Progenitor cell of endocrine pancreas (in vitro differentiated cells): ENCODE measurements at regions not wholly inside any gene's neighbourhood (a gene's known extent, or its start where the extent isn't known, plus 50 kb on each side); places are given as distances from the start of the nearest gene placed in this dataset.

Experiments
- DNase-seq: peaks from one replicate; pipeline ENCODE4 v3.0.0; 2021; ENCODE audit warnings: low spot score; ENCODE audit not compliant: unreplicated experiment
- H3K27ac Mint-ChIP-seq: 2 replicates; pipeline ENCODE4 v1.8.0; 2021; ENCODE audit warnings: mild to moderate bottlenecking, moderate library complexity, mixed read lengths
- H3K27me3 Mint-ChIP-seq: 2 replicates; pipeline ENCODE4 v1.8.0; 2021; ENCODE audit warnings: mixed read lengths
- H3K36me3 Mint-ChIP-seq: 2 replicates; pipeline ENCODE4 v1.8.0; 2022; ENCODE audit warnings: mixed read lengths; ENCODE audit not compliant: insufficient read depth
- H3K4me1 Mint-ChIP-seq: 2 replicates; pipeline ENCODE4 v1.8.0; 2021; ENCODE audit warnings: low read depth, mixed read lengths
- H3K4me3 Mint-ChIP-seq: 2 replicates; pipeline ENCODE4 v1.8.0; 2021; ENCODE audit warnings: low read depth, mild to moderate bottlenecking, moderate library complexity, mixed read lengths
- H3K9me3 Mint-ChIP-seq: 2 replicates; pipeline ENCODE4 v1.8.0; 2021; ENCODE audit warnings: low read depth, mixed read lengths
- TF ChIP-seq, protein P1 (sequence below): fragments of 200-600 bp; sonication (generic); IDR thresholded peaks from one replicate; pipeline ENCODE4 v1.5.0; 2021; ENCODE audit warnings: antibody characterized with exemption, mild to moderate bottlenecking; ENCODE audit not compliant: unreplicated experiment

DNA sequence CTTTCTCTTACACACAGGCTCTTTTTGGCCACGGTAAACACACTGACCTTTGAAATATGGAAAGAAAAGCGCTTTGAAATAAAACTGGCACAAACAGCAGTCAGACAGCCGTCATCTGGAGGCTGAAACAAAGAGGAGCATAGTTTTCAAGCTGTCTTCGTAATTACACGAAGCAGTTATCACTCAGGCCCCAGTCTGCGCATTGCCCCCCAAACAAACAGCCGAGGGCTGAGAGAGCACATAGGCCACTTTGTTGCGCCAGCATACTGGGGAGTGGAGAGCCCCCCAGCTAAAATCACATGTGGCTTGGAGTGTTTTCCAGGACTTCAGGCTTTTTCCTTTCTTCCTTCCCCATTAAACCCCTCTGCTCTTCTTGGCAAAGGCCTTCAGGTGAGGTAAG lies 142.9 kb upstream of the BTG1 start:
- Mint-ChIP-seq H3K27me3 (no peaks in the 10 kb centered on the region), H3K4me1 (peaks cover 18% of the 10 kb centered on the region), H3K9me3 (no peaks in the 10 kb centered on the region), H3K36me3 (no peaks in the 10 kb centered on the region), H3K27ac (no peak overlapping the region), H3K4me3 (no peak overlapping the region)
- no peak for DNase-seq
- TF ChIP-seq, protein P1, sequence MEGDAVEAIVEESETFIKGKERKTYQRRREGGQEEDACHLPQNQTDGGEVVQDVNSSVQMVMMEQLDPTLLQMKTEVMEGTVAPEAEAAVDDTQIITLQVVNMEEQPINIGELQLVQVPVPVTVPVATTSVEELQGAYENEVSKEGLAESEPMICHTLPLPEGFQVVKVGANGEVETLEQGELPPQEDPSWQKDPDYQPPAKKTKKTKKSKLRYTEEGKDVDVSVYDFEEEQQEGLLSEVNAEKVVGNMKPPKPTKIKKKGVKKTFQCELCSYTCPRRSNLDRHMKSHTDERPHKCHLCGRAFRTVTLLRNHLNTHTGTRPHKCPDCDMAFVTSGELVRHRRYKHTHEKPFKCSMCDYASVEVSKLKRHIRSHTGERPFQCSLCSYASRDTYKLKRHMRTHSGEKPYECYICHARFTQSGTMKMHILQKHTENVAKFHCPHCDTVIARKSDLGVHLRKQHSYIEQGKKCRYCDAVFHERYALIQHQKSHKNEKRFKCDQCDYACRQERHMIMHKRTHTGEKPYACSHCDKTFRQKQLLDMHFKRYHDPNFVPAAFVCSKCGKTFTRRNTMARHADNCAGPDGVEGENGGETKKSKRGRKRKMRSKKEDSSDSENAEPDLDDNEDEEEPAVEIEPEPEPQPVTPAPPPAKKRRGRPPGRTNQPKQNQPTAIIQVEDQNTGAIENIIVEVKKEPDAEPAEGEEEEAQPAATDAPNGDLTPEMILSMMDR: no peak

DNA sequence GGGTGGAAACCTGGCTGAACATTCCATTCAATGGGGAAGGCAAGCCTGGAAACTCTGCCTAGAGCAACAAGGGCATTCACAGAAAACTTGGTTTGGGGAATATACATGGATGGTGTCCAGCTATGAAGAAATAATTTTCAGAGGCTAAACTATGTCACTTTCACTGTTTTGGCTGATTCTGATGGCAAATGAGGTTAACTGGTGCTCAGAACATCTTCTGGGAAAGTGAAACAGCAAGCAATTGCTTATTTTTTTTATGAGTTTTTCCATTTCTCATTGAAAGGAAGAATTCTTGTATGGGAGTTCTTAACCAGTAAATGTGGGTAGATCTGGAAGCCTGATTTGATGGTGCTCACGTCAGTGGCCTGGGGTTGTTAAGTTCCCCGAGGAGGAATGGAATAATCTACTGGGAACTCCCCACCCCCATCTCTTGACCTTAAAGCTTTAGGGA lies 132.8 kb upstream of the BTG1 start:
- DNase-seq: no peak
- H3K4me3 Mint-ChIP-seq: no peak overlapping the region
- H3K9me3 Mint-ChIP-seq: peaks cover 2% of the 10 kb centered on the region
- H3K36me3 Mint-ChIP-seq: no peaks in the 10 kb centered on the region
- no peak overlapping the region for H3K27ac Mint-ChIP-seq
- H3K4me1 Mint-ChIP-seq: no peaks in the 10 kb centered on the region
- TF ChIP-seq, protein P1: no peak
- H3K27me3 Mint-ChIP-seq: no peaks in the 10 kb centered on the region

DNA sequence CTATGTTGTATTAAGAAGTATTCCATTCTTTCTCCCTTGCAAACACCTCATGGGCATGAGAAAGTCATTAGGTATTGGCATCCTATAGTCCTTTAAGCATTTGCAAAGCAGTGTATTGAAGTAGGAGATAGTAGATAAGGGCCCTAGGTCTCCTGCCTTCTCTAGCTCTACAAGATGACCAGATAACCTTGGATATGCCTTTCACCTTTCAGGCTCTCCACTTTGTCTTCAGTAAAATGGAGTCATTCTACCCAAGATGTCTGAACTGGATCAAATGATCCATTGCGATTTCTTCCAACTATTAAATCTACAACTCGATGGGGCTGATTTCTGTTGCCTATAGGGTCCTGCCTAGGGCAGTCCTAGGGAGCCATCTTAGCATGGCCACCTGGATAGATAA lies 132.1 kb upstream of the BTG1 start:
- no peak for DNase-seq
- no peak overlapping the region for H3K27ac Mint-ChIP-seq
- no peaks in the 10 kb centered on the region for H3K36me3 Mint-ChIP-seq
- peaks cover 2% of the 10 kb centered on the region for H3K9me3 Mint-ChIP-seq
- H3K4me3 Mint-ChIP-seq: no peak overlapping the region
- H3K27me3 Mint-ChIP-seq: no peaks in the 10 kb centered on the region
- TF ChIP-seq, protein P1: no peak
- H3K4me1 Mint-ChIP-seq: no peaks in the 10 kb centered on the region

DNA sequence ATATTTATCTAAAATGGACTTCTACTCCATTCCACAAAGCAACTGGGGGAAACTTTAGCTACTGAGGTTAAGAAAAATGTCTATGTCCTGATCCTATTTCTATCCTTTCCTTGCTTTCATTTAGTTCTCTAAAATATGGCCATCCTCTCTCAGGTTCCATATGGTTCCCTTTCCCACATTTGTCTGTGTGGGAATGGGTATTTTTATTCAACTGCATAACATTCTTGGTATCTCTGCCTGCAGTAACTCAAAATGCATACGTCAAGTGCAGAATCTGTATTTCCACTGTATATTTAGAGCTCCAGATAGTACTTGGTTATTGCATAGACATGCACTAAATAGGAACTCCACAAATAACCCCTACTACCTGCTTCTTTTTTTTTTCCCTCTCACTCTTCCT lies 130.6 kb upstream of the BTG1 start:
- H3K4me3 Mint-ChIP-seq: no peak overlapping the region
- no peaks in the 10 kb centered on the region for H3K4me1 Mint-ChIP-seq
- TF ChIP-seq, protein P1: no peak
- no peaks in the 10 kb centered on the region for H3K9me3 Mint-ChIP-seq
- H3K36me3 Mint-ChIP-seq: no peaks in the 10 kb centered on the region
- H3K27ac Mint-ChIP-seq: no peak overlapping the region
- no peak for DNase-seq
- no peaks in the 10 kb centered on the region for H3K27me3 Mint-ChIP-seq

DNA sequence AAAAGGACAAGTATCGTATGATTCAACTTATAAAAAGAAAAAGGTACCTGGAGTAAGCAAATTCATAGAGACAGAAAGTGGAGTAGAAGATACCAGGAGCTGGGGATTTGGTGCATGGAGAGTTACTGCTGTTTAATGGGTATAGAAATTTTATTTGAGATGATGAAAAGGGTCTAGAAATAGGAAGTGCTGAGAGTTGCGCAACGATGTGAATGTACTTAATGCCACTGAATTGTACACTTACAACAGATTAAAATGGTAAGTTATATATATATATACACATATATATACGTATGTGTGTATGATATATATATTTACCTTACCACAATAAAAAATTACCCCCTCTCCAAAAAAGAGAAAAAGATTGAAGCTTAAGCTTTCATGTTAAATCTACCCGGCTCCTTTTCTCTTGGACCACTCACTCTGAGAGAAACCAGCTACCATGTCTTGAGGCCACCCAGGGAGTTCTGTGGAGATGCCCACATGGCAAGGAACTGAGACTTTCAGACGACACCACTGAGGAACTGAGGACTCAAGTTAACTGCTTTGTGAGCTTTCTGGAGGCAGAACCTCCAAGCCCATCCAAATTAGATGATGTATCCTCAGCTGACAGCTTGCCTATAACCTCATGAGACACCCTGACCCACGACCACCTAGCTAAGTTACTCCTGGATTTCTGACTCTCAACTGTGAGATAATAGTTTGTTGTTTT lies 130.0 kb upstream of the BTG1 start:
- no peaks in the 10 kb centered on the region for H3K27me3 Mint-ChIP-seq
- TF ChIP-seq, protein P1: no peak

More for the DNA sequence above, 130.0 kb upstream of the BTG1 start:
- Mint-ChIP-seq H3K36me3 (no peaks in the 10 kb centered on the region), H3K9me3 (no peaks in the 10 kb centered on the region), H3K4me3 (no peak overlapping the region), H3K4me1 (no peaks in the 10 kb centered on the region), H3K27ac (no peak overlapping the region)
- DNase-seq: no peak
